ENCODE measurements at regions not wholly inside any gene's neighbourhood (a gene's known extent, or its start where the extent isn't known, plus 50 kb on each side); places are given as distances from the start of the nearest gene placed in this dataset.

DNA sequence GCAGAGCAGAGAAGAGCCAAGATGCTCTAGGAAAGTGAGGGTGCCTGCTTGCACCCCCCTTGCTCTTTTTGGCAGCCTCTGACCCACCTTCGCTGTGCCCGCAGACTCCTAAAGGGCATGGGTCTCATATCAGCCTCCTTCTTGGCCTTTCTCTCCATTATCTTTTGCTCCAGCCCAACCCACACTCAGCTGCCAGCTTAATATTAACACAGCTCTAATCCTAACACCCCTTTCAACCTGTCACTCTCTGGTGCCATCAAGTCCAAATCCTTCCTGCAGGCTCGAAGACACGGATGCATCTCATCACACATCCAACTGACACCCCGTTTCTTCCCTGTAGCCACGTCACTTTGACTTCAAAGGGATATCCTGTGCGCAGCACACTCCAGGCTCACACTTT, 171.6 kb upstream of the AUTS2 start:
- no peak for TF ChIP-seq POLR2A (IDR thresholded peaks at IDR 0.05)
- TF ChIP-seq, protein P1, sequence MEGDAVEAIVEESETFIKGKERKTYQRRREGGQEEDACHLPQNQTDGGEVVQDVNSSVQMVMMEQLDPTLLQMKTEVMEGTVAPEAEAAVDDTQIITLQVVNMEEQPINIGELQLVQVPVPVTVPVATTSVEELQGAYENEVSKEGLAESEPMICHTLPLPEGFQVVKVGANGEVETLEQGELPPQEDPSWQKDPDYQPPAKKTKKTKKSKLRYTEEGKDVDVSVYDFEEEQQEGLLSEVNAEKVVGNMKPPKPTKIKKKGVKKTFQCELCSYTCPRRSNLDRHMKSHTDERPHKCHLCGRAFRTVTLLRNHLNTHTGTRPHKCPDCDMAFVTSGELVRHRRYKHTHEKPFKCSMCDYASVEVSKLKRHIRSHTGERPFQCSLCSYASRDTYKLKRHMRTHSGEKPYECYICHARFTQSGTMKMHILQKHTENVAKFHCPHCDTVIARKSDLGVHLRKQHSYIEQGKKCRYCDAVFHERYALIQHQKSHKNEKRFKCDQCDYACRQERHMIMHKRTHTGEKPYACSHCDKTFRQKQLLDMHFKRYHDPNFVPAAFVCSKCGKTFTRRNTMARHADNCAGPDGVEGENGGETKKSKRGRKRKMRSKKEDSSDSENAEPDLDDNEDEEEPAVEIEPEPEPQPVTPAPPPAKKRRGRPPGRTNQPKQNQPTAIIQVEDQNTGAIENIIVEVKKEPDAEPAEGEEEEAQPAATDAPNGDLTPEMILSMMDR (IDR thresholded peaks at IDR 0.05): no peak
- no peak for TF ChIP-seq POLR2AphosphoS5 (IDR thresholded peaks at IDR 0.05)

All from gastroesophageal sphincter (tissue), 3 donors.